Esophagus squamous epithelium (tissue), 5 donors: ENCODE measurements at regions not wholly inside any gene's neighbourhood (a gene's known extent, or its start where the extent isn't known, plus 50 kb on each side); places are given as distances from the start of the nearest gene placed in this dataset.

ENCODE experiments used
- DNase-seq: peaks from one replicate; lab custom pipeline; 2025; lab: John Stamatoyannopoulos, UW
- H3K27ac ChIP-seq, 4 donors: fragments of 200-600 bp; sonication (generic); one replicate each; pipeline ENCODE4 v1.5.1; 2016 to 2019; ENCODE audit warnings: mild to moderate bottlenecking in 1 of 4
- H3K27me3 ChIP-seq, 4 donors: fragments of 200-600 bp; sonication (generic); 1 replicate in 3 of 4; 2 replicates in 1 of 4; pipeline versions ENCODE4 v1.5.1 to v1.6.0; 2017 to 2021; ENCODE audit warnings: antibody characterized with exemption in 1 of 4
- H3K36me3 ChIP-seq, 3 donors: fragments of 200-600 bp; sonication (generic); one replicate each; pipeline ENCODE4 v1.5.1; 2016 to 2019
- H3K4me1 ChIP-seq, 3 donors: fragments of 200-600 bp; sonication (generic); one replicate each; pipeline ENCODE4 v1.5.1; 2017 to 2019
- H3K4me3 ChIP-seq, 4 donors: fragments of 200-600 bp; sonication (generic); 1 replicate in 3 of 4; 2 replicates in 1 of 4; pipeline ENCODE4 v1.5.1; 2016 to 2019; ENCODE audit warnings: mild to moderate bottlenecking in 2 of 4, moderate library complexity in 1 of 4
- H3K9me3 ChIP-seq, 3 donors: fragments of 200-600 bp; sonication (generic); one replicate each; pipeline ENCODE4 v1.5.1; 2016 to 2019
- POLR2A ChIP-seq, 4 donors: fragments of 450-650 bp; IDR thresholded peaks; one replicate each; pipeline ENCODE4 v1.6.1; 2017; ENCODE audit warnings: antibody characterized with exemption in 4 of 4, mild to moderate bottlenecking in 4 of 4, moderate library complexity in 3 of 4
- WGBS, 2 donors: methylation state at CpG; one replicate each; pipeline ENCODE4 v1.1.5; 2018; 5-methylcytosine and 5-hydroxymethylcytosine counted together
- intact Hi-C: fragments of 100-400 bp; cut with DNase I; formaldehyde crosslinking; loops from one replicate; pipeline ENCODE4 v1.15.0; 2022
- TF ChIP-seq, protein P1 (sequence below), 6 experiments: fragments of 450-650 bp in 4 of 6; fragments of 200-600 bp in 2 of 6; sonication (generic) in 2 of 6; IDR thresholded peaks; one replicate each; pipeline ENCODE4 v1.5.1; 2016 to 2019; ENCODE audit warnings: antibody characterized with exemption in 6 of 6, mild to moderate bottlenecking in 4 of 6, moderate library complexity in 4 of 6
- donor health status: DM: yes; HTN: yes; CAD: no.

DNA sequence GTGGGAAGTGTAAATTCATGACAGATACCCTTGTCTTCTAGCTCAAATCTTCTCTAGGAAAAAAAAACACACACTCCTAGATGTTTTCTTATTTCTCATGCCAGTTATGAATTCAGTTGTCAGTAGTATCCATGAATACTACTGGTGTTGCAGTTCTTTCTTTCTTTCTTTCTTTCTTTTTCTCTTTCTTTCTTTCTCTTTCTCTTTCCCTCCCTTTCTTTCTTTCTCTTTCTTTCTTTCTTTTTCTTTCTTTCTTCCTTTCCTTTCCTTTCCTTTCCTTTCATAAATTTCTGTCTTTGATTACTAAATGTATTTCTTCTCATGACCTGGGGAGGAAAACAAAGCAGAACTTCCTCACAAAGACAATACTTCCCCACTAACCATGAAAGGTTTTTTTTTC lies 253.8 kb downstream of the PCDH7 start:
- TF ChIP-seq, protein P1, sequence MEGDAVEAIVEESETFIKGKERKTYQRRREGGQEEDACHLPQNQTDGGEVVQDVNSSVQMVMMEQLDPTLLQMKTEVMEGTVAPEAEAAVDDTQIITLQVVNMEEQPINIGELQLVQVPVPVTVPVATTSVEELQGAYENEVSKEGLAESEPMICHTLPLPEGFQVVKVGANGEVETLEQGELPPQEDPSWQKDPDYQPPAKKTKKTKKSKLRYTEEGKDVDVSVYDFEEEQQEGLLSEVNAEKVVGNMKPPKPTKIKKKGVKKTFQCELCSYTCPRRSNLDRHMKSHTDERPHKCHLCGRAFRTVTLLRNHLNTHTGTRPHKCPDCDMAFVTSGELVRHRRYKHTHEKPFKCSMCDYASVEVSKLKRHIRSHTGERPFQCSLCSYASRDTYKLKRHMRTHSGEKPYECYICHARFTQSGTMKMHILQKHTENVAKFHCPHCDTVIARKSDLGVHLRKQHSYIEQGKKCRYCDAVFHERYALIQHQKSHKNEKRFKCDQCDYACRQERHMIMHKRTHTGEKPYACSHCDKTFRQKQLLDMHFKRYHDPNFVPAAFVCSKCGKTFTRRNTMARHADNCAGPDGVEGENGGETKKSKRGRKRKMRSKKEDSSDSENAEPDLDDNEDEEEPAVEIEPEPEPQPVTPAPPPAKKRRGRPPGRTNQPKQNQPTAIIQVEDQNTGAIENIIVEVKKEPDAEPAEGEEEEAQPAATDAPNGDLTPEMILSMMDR (IDR thresholded peaks at IDR 0.05) = no peak
- Histone ChIP-seq H3K9me3 (no peaks in the 10 kb centered on the region), H3K27me3 (no peaks in the 10 kb centered on the region), H3K36me3 (no peaks in the 10 kb centered on the region), H3K4me1 (peaks cover 0 to 8% (median 0%) of the 10 kb centered on the region in 3 donors), H3K4me3 (no peak overlapping the region), H3K27ac (no peak overlapping the region)
- intact Hi-C loops = no loop called here
- DNase-seq = no peak

DNA sequence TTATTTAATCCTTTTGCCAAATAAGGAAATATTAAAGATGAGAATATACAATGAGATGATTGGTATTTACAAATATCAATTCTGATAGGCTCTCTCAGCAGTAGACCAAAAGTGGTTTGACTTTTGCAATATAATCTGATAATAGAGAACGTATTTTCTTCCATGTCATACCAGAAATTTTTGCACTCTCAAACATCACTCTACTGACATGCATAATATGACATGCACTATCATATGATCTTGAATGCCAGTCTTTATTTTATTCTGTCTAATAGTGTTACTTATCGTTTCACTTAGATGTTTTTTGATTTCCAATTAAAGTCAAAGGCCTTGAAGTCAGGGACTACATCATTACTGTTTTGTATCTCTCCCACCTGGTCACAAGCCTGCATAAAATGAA lies 259.2 kb downstream of the PCDH7 start:
- 85 to 92% methylated on average over 2 of the region's 2 CpGs for WGBS, 2 donors
- TF ChIP-seq, protein P1 (IDR thresholded peaks at IDR 0.05) = no peak
- no peak for TF ChIP-seq POLR2A (IDR thresholded peaks at IDR 0.05)

DNA sequence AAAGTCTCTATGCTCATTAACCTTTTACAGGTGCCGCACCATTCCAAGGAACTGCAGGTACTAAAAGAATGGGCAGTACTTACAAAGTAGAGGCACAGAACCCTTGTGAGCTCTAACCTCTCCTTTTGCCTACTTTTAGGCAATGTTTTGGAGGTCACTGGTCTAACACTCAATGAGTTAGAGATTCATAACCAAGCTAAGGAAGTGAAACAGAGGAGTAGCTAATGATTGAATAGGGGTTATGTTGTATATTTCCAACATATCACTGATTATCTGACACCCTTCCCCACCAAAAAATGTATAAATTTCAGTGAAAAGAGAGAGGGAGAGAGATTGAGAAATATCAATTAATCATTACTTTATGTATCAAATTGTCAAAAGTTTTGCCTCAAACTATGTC lies 269.3 kb downstream of the PCDH7 start:
- H3K27ac ChIP-seq = no peak overlapping the region
- 100% methylated on average over 1 of the region's 1 CpG; no CpG with 5 or more reads in 1 of the 2 donors for WGBS, 2 donors
- no peak overlapping the region for H3K4me3 ChIP-seq
- TF ChIP-seq, protein P1 (IDR thresholded peaks at IDR 0.05) = no peak
- TF ChIP-seq POLR2A (IDR thresholded peaks at IDR 0.05) = no peak
- H3K36me3 ChIP-seq = no peaks in the 10 kb centered on the region
- H3K4me1 ChIP-seq = no peaks in the 10 kb centered on the region
- intact Hi-C loops = no loop called here
- H3K27me3 ChIP-seq = no peaks in the 10 kb centered on the region
- no peak for DNase-seq
- H3K9me3 ChIP-seq = no peaks in the 10 kb centered on the region

More for the DNA sequence above, 259.2 kb downstream of the PCDH7 start:
- H3K36me3 ChIP-seq = no peaks in the 10 kb centered on the region
- H3K4me3 ChIP-seq = no peak overlapping the region
- no peaks in the 10 kb centered on the region for H3K27me3 ChIP-seq
- H3K27ac ChIP-seq = no peak overlapping the region
- intact Hi-C loops = no loop called here
- DNase-seq = no peak
- peaks cover 0 to 6% (median 0%) of the 10 kb centered on the region in 3 donors for H3K4me1 ChIP-seq
- no peaks in the 10 kb centered on the region for H3K9me3 ChIP-seq

DNA sequence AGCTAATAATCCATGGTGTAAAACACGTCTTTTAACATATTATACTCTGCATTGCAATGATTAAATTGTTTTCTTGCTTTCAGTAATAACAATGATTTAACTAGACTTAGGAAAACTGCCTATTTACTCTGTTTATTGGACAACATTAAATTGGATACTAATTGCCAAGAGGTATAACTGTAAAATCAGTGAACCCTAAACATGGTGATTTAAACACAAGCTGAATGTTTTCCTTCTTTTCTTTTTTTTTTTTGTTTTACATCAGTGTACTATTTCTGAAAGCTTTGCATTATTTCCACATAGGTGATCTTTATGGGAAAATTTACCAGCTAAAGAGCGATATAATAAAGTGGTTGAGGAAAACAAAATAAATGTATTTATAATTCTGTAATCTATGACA lies 276.7 kb downstream of the PCDH7 start:
- Histone ChIP-seq H3K27me3 (no peaks in the 10 kb centered on the region), H3K4me1 (no peaks in the 10 kb centered on the region), H3K9me3 (peaks cover 0 to 4% (median 0%) of the 10 kb centered on the region in 3 donors), H3K36me3 (no peaks in the 10 kb centered on the region), H3K4me3 (no peak overlapping the region), H3K27ac (no peak overlapping the region)
- WGBS, 2 donors = 84 to 86% methylated on average over 2 of the region's 2 CpGs
- DNase-seq = no peak
- no peak for TF ChIP-seq POLR2A (IDR thresholded peaks at IDR 0.05)
- TF ChIP-seq, protein P1 (IDR thresholded peaks at IDR 0.05) = no peak
- intact Hi-C loops = no loop called here

DNA sequence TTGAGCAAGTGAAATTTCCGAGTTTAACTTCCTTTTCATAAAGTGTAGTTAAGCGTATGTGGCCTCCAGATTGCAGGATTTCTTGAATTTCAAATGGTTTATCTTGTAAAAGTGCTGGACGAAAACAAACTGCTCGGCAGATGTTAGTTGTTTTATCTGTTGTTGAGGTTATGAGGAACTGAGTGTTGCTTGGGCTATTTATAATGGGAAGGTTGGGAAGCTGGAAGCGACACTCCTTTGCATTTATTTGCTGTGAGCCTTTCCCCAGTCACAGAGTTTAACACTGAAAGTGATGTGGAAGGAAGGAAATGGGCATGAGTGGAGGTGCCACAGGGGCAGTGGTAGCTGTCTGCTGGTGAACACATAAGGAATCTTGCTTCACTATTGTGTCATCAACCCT lies 284.9 kb downstream of the PCDH7 start:
- TF ChIP-seq POLR2A (IDR thresholded peaks at IDR 0.05) = no peak
- TF ChIP-seq, protein P1 (IDR thresholded peaks at IDR 0.05) = no peak
- Histone ChIP-seq H3K27me3 (no peaks in the 10 kb centered on the region), H3K36me3 (no peaks in the 10 kb centered on the region), H3K27ac (no peak overlapping the region), H3K4me1 (no peaks in the 10 kb centered on the region), H3K4me3 (no peak overlapping the region), H3K9me3 (no peaks in the 10 kb centered on the region)
- intact Hi-C loops = no loop called here
- 68 to 83% methylated on average over 5 of the region's 5 CpGs for WGBS, 2 donors
- DNase-seq = no peak
